Peyer's patch (tissue), 4 donors: ENCODE measurements at regions not wholly inside any gene's neighbourhood (a gene's known extent, or its start where the extent isn't known, plus 50 kb on each side); places are given as distances from the start of the nearest gene placed in this dataset.

Source experiments
- DNase-seq, 3 donors: peaks; one replicate each; pipeline ENCODE4 v3.0.0-alpha.2; 2017 to 2019
- H3K27ac ChIP-seq, 4 donors: fragments of 200-600 bp; sonication (generic); one replicate each; pipeline ENCODE4 v1.5.1; 2016 to 2019
- H3K27me3 ChIP-seq, 2 donors: fragments of 200-600 bp; sonication (generic); one replicate each; pipeline ENCODE4 v1.5.1; 2019
- H3K36me3 ChIP-seq, 3 donors: fragments of 200-600 bp; sonication (generic); one replicate each; pipeline ENCODE4 v1.5.1; 2016 to 2019
- H3K4me1 ChIP-seq, 4 donors: fragments of 200-600 bp; sonication (generic); one replicate each; pipeline ENCODE4 v1.5.1; 2016 to 2019
- H3K4me3 ChIP-seq, 4 donors: fragments of 200-600 bp; sonication (generic); 1 replicate in 3 of 4; 2 replicates in 1 of 4; pipeline ENCODE4 v1.5.1; 2016 to 2019; ENCODE audit warnings: mild to moderate bottlenecking in 1 of 4
- H3K9me3 ChIP-seq, 4 donors: fragments of 200-600 bp; sonication (generic); one replicate each; pipeline ENCODE4 v1.5.1; 2016 to 2019; ENCODE audit warnings: mild to moderate bottlenecking in 1 of 4
- POLR2A ChIP-seq, 2 donors: fragments of 450-650 bp; IDR thresholded peaks; one replicate each; pipeline ENCODE4 v1.5.1; 2017; ENCODE audit warnings: antibody characterized with exemption in 2 of 2, mild to moderate bottlenecking in 2 of 2, moderate library complexity in 2 of 2
- TF ChIP-seq, protein P1 (sequence below), 6 experiments: fragments of 450-650 bp in 4 of 6; fragments of 200-600 bp in 2 of 6; sonication (generic) in 1 of 6; IDR thresholded peaks; one replicate each; pipeline ENCODE4 v1.5.1; 2017 to 2019; ENCODE audit warnings: antibody characterized with exemption in 6 of 6, mild to moderate bottlenecking in 3 of 6, moderate library complexity in 1 of 6

DNA sequence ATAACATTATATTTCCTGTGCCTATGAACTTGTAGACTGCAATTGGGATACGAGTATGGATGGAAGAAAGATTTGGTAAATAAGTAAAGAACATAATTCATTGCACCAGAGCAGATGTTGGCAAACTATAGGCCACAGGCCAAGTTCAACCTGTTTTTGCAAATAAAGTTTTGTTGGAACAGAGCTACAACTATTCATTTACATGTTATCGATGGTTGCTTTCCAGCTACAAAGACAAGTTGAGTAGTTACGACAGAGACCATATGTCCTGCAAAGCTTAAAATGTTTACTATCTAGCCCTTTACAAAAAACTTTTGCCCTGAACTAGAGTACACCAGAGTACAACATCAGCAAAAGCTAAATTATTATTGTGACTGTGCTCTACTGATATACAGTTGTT, 169.1 kb upstream of the DMAC1 start:
- no peaks in the 10 kb centered on the region for H3K36me3 ChIP-seq
- no peak for DNase-seq
- no peaks in the 10 kb centered on the region for H3K4me1 ChIP-seq
- H3K27ac ChIP-seq = no peak overlapping the region
- TF ChIP-seq POLR2A (IDR thresholded peaks at IDR 0.05) = no peak
- no peaks in the 10 kb centered on the region for H3K27me3 ChIP-seq
- H3K9me3 ChIP-seq = no peaks in the 10 kb centered on the region
- H3K4me3 ChIP-seq = no peak overlapping the region

GRCh38 chr9:7967851-7968250, 168.3 kb upstream of the DMAC1 start:
- Histone ChIP-seq H3K27ac (no peak overlapping the region), H3K9me3 (no peaks in the 10 kb centered on the region), H3K27me3 (no peaks in the 10 kb centered on the region), H3K4me1 (peaks cover 0 to 5% (median 0%) of the 10 kb centered on the region in 4 donors), H3K4me3 (no peak overlapping the region), H3K36me3 (no peaks in the 10 kb centered on the region)
- no peak for TF ChIP-seq POLR2A (IDR thresholded peaks at IDR 0.05)
- TF ChIP-seq, protein P1, sequence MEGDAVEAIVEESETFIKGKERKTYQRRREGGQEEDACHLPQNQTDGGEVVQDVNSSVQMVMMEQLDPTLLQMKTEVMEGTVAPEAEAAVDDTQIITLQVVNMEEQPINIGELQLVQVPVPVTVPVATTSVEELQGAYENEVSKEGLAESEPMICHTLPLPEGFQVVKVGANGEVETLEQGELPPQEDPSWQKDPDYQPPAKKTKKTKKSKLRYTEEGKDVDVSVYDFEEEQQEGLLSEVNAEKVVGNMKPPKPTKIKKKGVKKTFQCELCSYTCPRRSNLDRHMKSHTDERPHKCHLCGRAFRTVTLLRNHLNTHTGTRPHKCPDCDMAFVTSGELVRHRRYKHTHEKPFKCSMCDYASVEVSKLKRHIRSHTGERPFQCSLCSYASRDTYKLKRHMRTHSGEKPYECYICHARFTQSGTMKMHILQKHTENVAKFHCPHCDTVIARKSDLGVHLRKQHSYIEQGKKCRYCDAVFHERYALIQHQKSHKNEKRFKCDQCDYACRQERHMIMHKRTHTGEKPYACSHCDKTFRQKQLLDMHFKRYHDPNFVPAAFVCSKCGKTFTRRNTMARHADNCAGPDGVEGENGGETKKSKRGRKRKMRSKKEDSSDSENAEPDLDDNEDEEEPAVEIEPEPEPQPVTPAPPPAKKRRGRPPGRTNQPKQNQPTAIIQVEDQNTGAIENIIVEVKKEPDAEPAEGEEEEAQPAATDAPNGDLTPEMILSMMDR (IDR thresholded peaks at IDR 0.05) = no peak
- DNase-seq = no peak

- DNase-seq = no peak
- no peaks in the 10 kb centered on the region for H3K36me3 ChIP-seq
- no peak overlapping the region for H3K4me3 ChIP-seq
- no peak overlapping the region for H3K27ac ChIP-seq
- H3K9me3 ChIP-seq = no peaks in the 10 kb centered on the region
- peaks cover 0 to 11% (median 0%) of the 10 kb centered on the region in 4 donors for H3K4me1 ChIP-seq
- TF ChIP-seq POLR2A (IDR thresholded peaks at IDR 0.05) = no peak
- TF ChIP-seq, protein P1 (IDR thresholded peaks at IDR 0.05) = no peak
- H3K27me3 ChIP-seq = no peaks in the 10 kb centered on the region
These were observed 167.7 kb upstream of the DMAC1 start for GRCh38 chr9:7967093-7967827.

DNA sequence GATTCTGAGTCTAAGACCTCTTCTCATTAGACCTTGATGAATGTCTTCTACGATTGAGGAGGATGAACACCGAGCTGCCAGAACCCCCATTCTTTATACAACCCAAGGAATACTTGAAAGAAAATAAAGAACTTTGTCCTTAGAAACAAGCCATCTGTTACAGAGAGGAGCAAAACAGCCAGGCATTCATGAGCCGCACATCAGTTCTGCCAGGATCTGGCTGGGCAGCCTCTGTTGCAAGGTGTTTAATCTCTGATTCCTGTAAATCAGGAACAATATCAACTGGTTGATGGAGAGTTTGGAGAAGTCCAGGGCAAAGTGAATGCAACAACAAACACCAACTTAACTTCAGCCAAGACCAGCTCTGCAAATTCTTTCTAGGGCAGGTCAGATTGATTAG, 165.5 kb upstream of the DMAC1 start:
- DNase-seq = no peak
- TF ChIP-seq, protein P1 (IDR thresholded peaks at IDR 0.05) = no peak
- no peak for TF ChIP-seq POLR2A (IDR thresholded peaks at IDR 0.05)
- H3K4me3 ChIP-seq = no peak overlapping the region
- no peaks in the 10 kb centered on the region for H3K9me3 ChIP-seq
- no peak overlapping the region for H3K27ac ChIP-seq
- H3K4me1 ChIP-seq = peaks cover 0 to 16% (median 0%) of the 10 kb centered on the region in 4 donors
- no peaks in the 10 kb centered on the region for H3K36me3 ChIP-seq
- no peaks in the 10 kb centered on the region for H3K27me3 ChIP-seq

GRCh38 chr9:7963026-7963425, 163.4 kb upstream of the DMAC1 start:
- H3K27me3 ChIP-seq = no peaks in the 10 kb centered on the region
- TF ChIP-seq POLR2A (IDR thresholded peaks at IDR 0.05) = no peak
- TF ChIP-seq, protein P1 (IDR thresholded peaks at IDR 0.05) = no peak
- H3K27ac ChIP-seq = peak overlapping the region in 2 of 4 donors; percentile 10 to 44
- no peaks in the 10 kb centered on the region for H3K9me3 ChIP-seq
- H3K36me3 ChIP-seq = no peaks in the 10 kb centered on the region
- no peak for DNase-seq
- H3K4me3 ChIP-seq = no peak overlapping the region
- H3K4me1 ChIP-seq = peaks cover 0 to 16% (median 0%) of the 10 kb centered on the region in 4 donors

- H3K36me3 ChIP-seq = no peaks in the 10 kb centered on the region
- H3K27me3 ChIP-seq = no peaks in the 10 kb centered on the region
- no peak for TF ChIP-seq POLR2A (IDR thresholded peaks at IDR 0.05)
- TF ChIP-seq, protein P1 (IDR thresholded peaks at IDR 0.05) = no peak
- no peak overlapping the region for H3K4me3 ChIP-seq
- no peaks in the 10 kb centered on the region for H3K9me3 ChIP-seq
- no peak for DNase-seq
- peaks cover 0 to 16% (median 0%) of the 10 kb centered on the region in 4 donors for H3K4me1 ChIP-seq
- no peak overlapping the region for H3K27ac ChIP-seq
These were observed 161.5 kb upstream of the DMAC1 start for GRCh38 chr9:7961076-7961475.
